Panc1 (cell line): ENCODE measurements at regions not wholly inside any gene's neighbourhood (a gene's known extent, or its start where the extent isn't known, plus 50 kb on each side); places are given as distances from the start of the nearest gene placed in this dataset.

Experiments
- ATAC-seq: fragments of 200-7000 bp; cut with Tn5 transposase; 2 replicates; pipeline ENCODE4 v1.9.1; 2020; ENCODE audit warnings: mild to moderate bottlenecking, moderate library complexity
- BruUV-seq: library from RNA; stranded (reverse); fragments of 400-500 nt; replicated peaks from 2 replicates; lab custom pipeline; 2021; lab: Mats Ljungman, UMichigan
- CTCF ChIA-PET: fragments of 300-600 bp; sonication (Branson Sonifier 250); formaldehyde crosslinking; loops from one replicate; lab custom pipeline; 2022; ENCODE audit warnings: antibody characterized with exemption; lab: Charles Lee
- POLR2A ChIA-PET: fragments of 300-600 bp; sonication (Branson Sonifier 250); formaldehyde crosslinking; loops from one replicate; lab custom pipeline; 2022; ENCODE audit warnings: antibody characterized with exemption; lab: Charles Lee
- DNase-seq: peaks from one replicate; pipeline ENCODE4 v3.0.0-alpha.2; 2010; ENCODE audit warnings: low read depth, low spot score
- H3K27ac ChIP-seq: 2 replicates; pipeline ENCODE4 v1.5.1; 2011; ENCODE audit warnings: mild to moderate bottlenecking, low read length, inconsistent platforms
- H3K27me3 ChIP-seq: fragments of 200-500 bp; sonication (Bioruptor generic); 2 replicates; pipeline ENCODE4 v1.6.0; 2014; ENCODE audit warnings: low read length, inconsistent platforms; ENCODE audit not compliant: control insufficient read depth, insufficient read depth
- H3K36me3 ChIP-seq: fragments of 200-500 bp; sonication (Bioruptor generic); 2 replicates; pipeline ENCODE4 v1.5.1; 2014; ENCODE audit warnings: inconsistent platforms, mild to moderate bottlenecking, low read length, moderate library complexity; ENCODE audit not compliant: control insufficient read depth, insufficient read depth
- H3K4me1 ChIP-seq: 2 replicates; pipeline ENCODE4 v1.5.1; 2011; ENCODE audit warnings: inconsistent platforms, mild to moderate bottlenecking, low read length, moderate library complexity; ENCODE audit not compliant: control insufficient read depth, insufficient read depth
- H3K4me3 ChIP-seq, 2 experiments: 2 replicates each; pipeline ENCODE4 v1.5.1; 2011 to 2012; ENCODE audit warnings: low read depth in 2 of 2, low read length in 2 of 2, mild to moderate bottlenecking in 2 of 2, inconsistent platforms in 1 of 2, moderate library complexity in 1 of 2
- H3K9me3 ChIP-seq: fragments of 200-500 bp; sonication (Bioruptor generic); 2 replicates; pipeline ENCODE4 v1.5.1; 2014; ENCODE audit warnings: low read depth, mild to moderate bottlenecking, inconsistent platforms, low read length, moderate library complexity; ENCODE audit not compliant: control insufficient read depth, insufficient read depth
- CTCF ChIP-seq: fragments of 450-650 bp; IDR thresholded peaks from 2 replicates; pipeline ENCODE4 v1.5.1; 2017; ENCODE audit warnings: mild to moderate bottlenecking
- POLR2AphosphoS5 ChIP-seq: IDR thresholded peaks from 2 replicates; pipeline ENCODE4 v1.6.1; 2012; ENCODE audit warnings: mild to moderate bottlenecking, low read depth, low read length, moderate library complexity
- SIN3A ChIP-seq: IDR thresholded peaks from 2 replicates; pipeline ENCODE4 v1.6.1; 2012; ENCODE audit warnings: low read depth, mild to moderate bottlenecking, low read length, moderate library complexity, borderline replicate concordance; ENCODE audit not compliant: insufficient read depth
- TCF7L2 ChIP-seq: IDR thresholded peaks from 2 replicates; pipeline ENCODE4 v1.6.1; 2011; ENCODE audit warnings: mild to moderate bottlenecking, low read depth, low read length, inconsistent platforms
- in situ Hi-C: cut with HindIII; loops from 2 replicates; pipeline ENCODE4 v1.10.0; 2016; ENCODE audit warnings: low sequenced_read_pairs, low pct_unique_long_range_greater_than_20kb
- intact Hi-C: fragments of 100-400 bp; cut with micrococcal nuclease; formaldehyde crosslinking; loops from one replicate; pipeline ENCODE4 v1.10.0; 2022; ENCODE audit not compliant: unreplicated experiment
- TF ChIP-seq, protein P1 (sequence below), 2 experiments: IDR thresholded peaks; 2 replicates each; pipeline ENCODE4 v1.6.1; 2011 to 2012; ENCODE audit warnings: low read depth in 2 of 2, control low read depth in 1 of 2, low read length in 1 of 2, mild to moderate bottlenecking in 1 of 2, moderate library complexity in 1 of 2; ENCODE audit not compliant: insufficient read depth in 1 of 2

GRCh38 chr13:111612886-111613285, 292.4 kb downstream of the TEX29 start:
- H3K4me1 ChIP-seq = no peaks in the 10 kb centered on the region
- H3K9me3 ChIP-seq = no peaks in the 10 kb centered on the region
- H3K27ac ChIP-seq = no peak overlapping the region
- TF ChIP-seq SIN3A (no peak), CTCF (no peak)
- in situ Hi-C loops (no loop called here), intact Hi-C loops (no loop called here)
- no peak overlapping the region for H3K4me3 ChIP-seq
- DNase-seq = no peak
- no peak for ATAC-seq
- no peaks in the 10 kb centered on the region for H3K36me3 ChIP-seq
- no peaks in the 10 kb centered on the region; the same call in 1 of the 2 replicates for H3K27me3 ChIP-seq
- POLR2A ChIA-PET = no interaction called here
- no TSS peak for BruUV-seq
- CTCF ChIA-PET = no interaction called here

DNA sequence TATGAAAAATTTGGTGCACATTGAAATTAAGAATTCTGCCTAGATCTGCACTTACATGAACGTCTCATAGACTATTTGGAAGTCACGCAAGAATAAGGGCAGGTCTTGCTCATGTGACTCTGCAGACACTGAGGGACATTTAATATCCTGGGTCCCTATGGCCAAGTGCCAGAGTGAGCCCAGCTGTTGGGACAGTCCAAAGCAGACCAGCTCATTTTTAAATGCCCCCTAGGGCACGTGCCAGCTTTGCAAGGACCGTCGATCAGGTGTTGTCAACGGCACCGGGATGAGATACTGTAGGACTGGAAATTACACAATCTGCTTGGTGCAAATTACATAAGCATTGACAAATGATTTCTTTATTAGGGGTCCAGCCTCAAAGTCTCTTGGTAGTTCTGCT, 293.6 kb downstream of the TEX29 start:
- DNase-seq = no peak
- POLR2A ChIA-PET = no interaction called here
- no peak for ATAC-seq
- Histone ChIP-seq H3K27me3 (0 out of 2 replicates have a peak, but pooled peaks cover 2% of the 10 kb centered on the region), H3K27ac (no peak overlapping the region), H3K4me1 (no peaks in the 10 kb centered on the region), H3K36me3 (no peaks in the 10 kb centered on the region), H3K4me3 (no peak overlapping the region), H3K9me3 (no peaks in the 10 kb centered on the region)
- intact Hi-C loops (no loop called here), in situ Hi-C loops (no loop called here)
- no peak for TF ChIP-seq CTCF
- TF ChIP-seq TCF7L2 = no peak
- no peak for TF ChIP-seq POLR2AphosphoS5
- TF ChIP-seq, protein P1, sequence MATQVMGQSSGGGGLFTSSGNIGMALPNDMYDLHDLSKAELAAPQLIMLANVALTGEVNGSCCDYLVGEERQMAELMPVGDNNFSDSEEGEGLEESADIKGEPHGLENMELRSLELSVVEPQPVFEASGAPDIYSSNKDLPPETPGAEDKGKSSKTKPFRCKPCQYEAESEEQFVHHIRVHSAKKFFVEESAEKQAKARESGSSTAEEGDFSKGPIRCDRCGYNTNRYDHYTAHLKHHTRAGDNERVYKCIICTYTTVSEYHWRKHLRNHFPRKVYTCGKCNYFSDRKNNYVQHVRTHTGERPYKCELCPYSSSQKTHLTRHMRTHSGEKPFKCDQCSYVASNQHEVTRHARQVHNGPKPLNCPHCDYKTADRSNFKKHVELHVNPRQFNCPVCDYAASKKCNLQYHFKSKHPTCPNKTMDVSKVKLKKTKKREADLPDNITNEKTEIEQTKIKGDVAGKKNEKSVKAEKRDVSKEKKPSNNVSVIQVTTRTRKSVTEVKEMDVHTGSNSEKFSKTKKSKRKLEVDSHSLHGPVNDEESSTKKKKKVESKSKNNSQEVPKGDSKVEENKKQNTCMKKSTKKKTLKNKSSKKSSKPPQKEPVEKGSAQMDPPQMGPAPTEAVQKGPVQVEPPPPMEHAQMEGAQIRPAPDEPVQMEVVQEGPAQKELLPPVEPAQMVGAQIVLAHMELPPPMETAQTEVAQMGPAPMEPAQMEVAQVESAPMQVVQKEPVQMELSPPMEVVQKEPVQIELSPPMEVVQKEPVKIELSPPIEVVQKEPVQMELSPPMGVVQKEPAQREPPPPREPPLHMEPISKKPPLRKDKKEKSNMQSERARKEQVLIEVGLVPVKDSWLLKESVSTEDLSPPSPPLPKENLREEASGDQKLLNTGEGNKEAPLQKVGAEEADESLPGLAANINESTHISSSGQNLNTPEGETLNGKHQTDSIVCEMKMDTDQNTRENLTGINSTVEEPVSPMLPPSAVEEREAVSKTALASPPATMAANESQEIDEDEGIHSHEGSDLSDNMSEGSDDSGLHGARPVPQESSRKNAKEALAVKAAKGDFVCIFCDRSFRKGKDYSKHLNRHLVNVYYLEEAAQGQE (IDR thresholded peaks at IDR 0.05; ENCODE audit: insufficient read depth in 1 of 2, low read depth in 2 of 2, low read length in 1 of 2) = no peak
- TF ChIP-seq SIN3A = no peak
- CTCF ChIA-PET = no interaction called here
- no TSS peak for BruUV-seq
